Lower lobe of right lung (tissue), 2 donors: ENCODE measurements at regions not wholly inside any gene's neighbourhood (a gene's known extent, or its start where the extent isn't known, plus 50 kb on each side); places are given as distances from the start of the nearest gene placed in this dataset.

ENCODE experiments used
- ATAC-seq, 2 donors: fragments of 200-7000 bp; cut with Tn5 transposase; one replicate each; pipeline ENCODE4 v1.9.1; 2020 to 2022; ENCODE audit warnings: mild to moderate bottlenecking in 2 of 2, moderate library complexity in 2 of 2
- DNase-seq: peaks from one replicate; pipeline ENCODE4 v3.0.0-alpha.2; 2020
- H3K27ac ChIP-seq: fragments of 200-600 bp; one replicate; pipeline ENCODE4 v1.8.0; 2022
- H3K27me3 ChIP-seq: fragments of 200-600 bp; one replicate; pipeline ENCODE4 v1.8.0; 2022; ENCODE audit warnings: low read depth
- H3K36me3 ChIP-seq: fragments of 200-600 bp; one replicate; pipeline ENCODE4 v1.8.0; 2022; ENCODE audit warnings: mild to moderate bottlenecking
- H3K4me1 ChIP-seq: fragments of 200-600 bp; one replicate; pipeline ENCODE4 v1.8.0; 2022
- H3K4me3 ChIP-seq: fragments of 200-600 bp; one replicate; pipeline ENCODE4 v1.8.0; 2022; ENCODE audit warnings: mild to moderate bottlenecking
- H3K9me3 ChIP-seq: fragments of 200-600 bp; one replicate; pipeline ENCODE4 v1.8.0; 2022
- CTCF ChIP-seq: fragments of 200-600 bp; IDR thresholded peaks from one replicate; pipeline ENCODE4 v1.8.0; 2022; ENCODE audit warnings: antibody characterized with exemption, mild to moderate bottlenecking
- intact Hi-C: fragments of 100-400 bp; cut with DNase I; formaldehyde crosslinking; loops from one replicate; pipeline ENCODE4 v1.11.0; 2022
- donor health status: DM: no; HTN: yes; CAD: no; lungs with severe emphysema.

- Histone ChIP-seq H3K27ac (no peak overlapping the region), H3K9me3 (no peaks in the 10 kb centered on the region), H3K4me3 (no peak overlapping the region), H3K36me3 (no peaks in the 10 kb centered on the region), H3K4me1 (no peaks in the 10 kb centered on the region), H3K27me3 (no peaks in the 10 kb centered on the region)
- DNase-seq: no peak
- ATAC-seq: no peak
- TF ChIP-seq CTCF: no peak
- intact Hi-C loops: no loop called here
These were observed 94.9 kb upstream of the TOP1 start for GRCh38 chr20:40933758-40934157.

DNA sequence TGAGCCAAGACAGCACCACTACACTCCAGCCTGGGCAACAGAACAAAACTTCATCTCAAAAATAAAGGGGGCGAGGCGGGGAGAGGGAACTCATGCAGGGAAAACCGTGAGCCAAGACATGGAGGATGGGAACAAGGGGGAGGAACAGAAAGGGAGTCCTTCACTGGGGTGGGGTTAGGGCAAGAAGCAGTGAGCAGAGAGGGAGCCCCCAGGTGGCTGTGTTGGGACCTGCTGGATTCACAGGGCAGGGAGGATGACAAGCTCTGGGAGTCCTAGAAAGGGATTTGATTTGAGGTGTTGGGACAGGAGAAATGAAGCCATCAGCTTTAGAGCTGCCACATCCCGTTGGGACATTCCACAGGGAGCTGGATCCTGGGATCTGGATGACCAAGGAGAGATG lies 90.6 kb upstream of the TOP1 start:
- Histone ChIP-seq H3K27me3 (no peaks in the 10 kb centered on the region), H3K36me3 (no peaks in the 10 kb centered on the region), H3K27ac (no peak overlapping the region), H3K4me3 (no peak overlapping the region), H3K9me3 (no peaks in the 10 kb centered on the region), H3K4me1 (no peaks in the 10 kb centered on the region)
- no peak for DNase-seq
- no peak for TF ChIP-seq CTCF
- intact Hi-C loops: no loop called here
- no peak for ATAC-seq

DNA sequence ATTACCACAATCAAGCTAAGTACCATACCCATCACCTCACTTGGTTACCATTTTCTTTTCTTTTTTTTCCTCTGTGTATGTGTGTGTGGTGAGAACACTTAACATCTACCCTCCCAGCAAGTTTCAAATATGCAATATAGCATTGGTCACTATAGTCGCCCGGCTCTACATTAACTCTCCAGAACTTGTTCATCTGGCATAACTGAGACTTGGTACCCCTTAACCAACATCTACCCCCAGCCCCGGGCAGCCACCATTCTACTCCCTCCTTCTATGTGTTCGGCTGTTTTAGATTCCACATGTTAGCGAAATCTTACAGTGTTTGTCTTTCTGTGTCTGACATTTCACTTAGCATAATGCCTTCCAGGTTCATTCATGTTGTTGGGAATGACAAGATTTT lies 89.0 kb upstream of the TOP1 start:
- Histone ChIP-seq H3K27ac (no peak overlapping the region), H3K4me1 (no peaks in the 10 kb centered on the region), H3K4me3 (no peak overlapping the region), H3K27me3 (no peaks in the 10 kb centered on the region), H3K9me3 (no peaks in the 10 kb centered on the region), H3K36me3 (no peaks in the 10 kb centered on the region)
- intact Hi-C loops: no loop called here
- no peak for TF ChIP-seq CTCF
- DNase-seq: no peak
- no peak for ATAC-seq

- no peak overlapping the region for H3K4me3 ChIP-seq
- intact Hi-C loops: no loop called here
- no peaks in the 10 kb centered on the region for H3K36me3 ChIP-seq
- TF ChIP-seq CTCF: no peak
- no peak overlapping the region for H3K27ac ChIP-seq
- H3K4me1 ChIP-seq: no peaks in the 10 kb centered on the region
- DNase-seq: no peak
- no peaks in the 10 kb centered on the region for H3K9me3 ChIP-seq
- no peak for ATAC-seq
- no peaks in the 10 kb centered on the region for H3K27me3 ChIP-seq
These were observed 87.5 kb upstream of the TOP1 start for GRCh38 chr20:40941133-40941610.

DNA sequence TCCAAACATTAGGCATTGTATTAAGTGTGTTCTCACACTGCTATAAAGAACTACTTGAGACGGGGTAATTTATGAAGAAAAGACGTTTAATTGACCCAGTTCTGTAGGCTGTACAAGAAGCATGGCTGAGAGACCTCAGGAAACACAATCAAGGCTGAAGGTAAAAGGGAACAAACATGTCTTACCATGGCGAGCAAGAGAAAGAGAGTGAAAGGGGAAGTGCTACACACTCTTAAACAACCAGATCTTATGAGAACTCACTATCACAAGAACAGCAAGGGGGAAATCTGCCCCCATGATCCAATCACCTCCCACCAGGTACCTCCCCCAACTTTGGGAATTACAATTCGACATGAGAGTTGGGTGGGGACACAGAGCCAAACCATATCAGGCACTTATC lies 86.6 kb upstream of the TOP1 start:
- Histone ChIP-seq H3K27ac (no peak overlapping the region), H3K4me1 (no peaks in the 10 kb centered on the region), H3K27me3 (no peaks in the 10 kb centered on the region), H3K9me3 (no peaks in the 10 kb centered on the region), H3K4me3 (no peak overlapping the region), H3K36me3 (no peaks in the 10 kb centered on the region)
- DNase-seq (no peak), ATAC-seq (no peak)
- no peak for TF ChIP-seq CTCF
- intact Hi-C loops: no loop called here

DNA sequence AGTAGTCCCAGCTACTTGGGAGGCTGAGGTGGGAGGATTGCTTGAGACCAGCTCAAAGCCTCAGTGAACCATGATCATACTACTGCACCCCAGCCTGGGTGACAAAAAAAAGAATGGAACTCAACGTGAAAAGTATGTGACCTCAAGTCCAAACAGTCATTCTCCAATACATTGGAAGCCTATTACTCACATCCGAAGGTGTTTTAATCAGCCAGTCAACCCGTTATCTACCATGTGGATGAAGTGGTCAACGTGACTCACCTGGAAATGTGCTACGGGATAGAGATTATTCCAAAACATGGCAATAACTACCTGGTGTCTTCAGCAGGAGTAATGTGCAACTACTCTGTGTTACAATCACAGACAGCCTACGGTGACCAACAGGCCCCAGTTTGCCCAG lies 85.8 kb upstream of the TOP1 start:
- DNase-seq (no peak), ATAC-seq (no peak)
- Histone ChIP-seq H3K9me3 (no peaks in the 10 kb centered on the region), H3K36me3 (no peaks in the 10 kb centered on the region), H3K27me3 (no peaks in the 10 kb centered on the region), H3K27ac (no peak overlapping the region), H3K4me3 (no peak overlapping the region), H3K4me1 (no peaks in the 10 kb centered on the region)
- intact Hi-C loops: no loop called here
- TF ChIP-seq CTCF: no peak
